ENCODE measurements at regions not wholly inside any gene's neighbourhood (a gene's known extent, or its start where the extent isn't known, plus 50 kb on each side); places are given as distances from the start of the nearest gene placed in this dataset.

DNA sequence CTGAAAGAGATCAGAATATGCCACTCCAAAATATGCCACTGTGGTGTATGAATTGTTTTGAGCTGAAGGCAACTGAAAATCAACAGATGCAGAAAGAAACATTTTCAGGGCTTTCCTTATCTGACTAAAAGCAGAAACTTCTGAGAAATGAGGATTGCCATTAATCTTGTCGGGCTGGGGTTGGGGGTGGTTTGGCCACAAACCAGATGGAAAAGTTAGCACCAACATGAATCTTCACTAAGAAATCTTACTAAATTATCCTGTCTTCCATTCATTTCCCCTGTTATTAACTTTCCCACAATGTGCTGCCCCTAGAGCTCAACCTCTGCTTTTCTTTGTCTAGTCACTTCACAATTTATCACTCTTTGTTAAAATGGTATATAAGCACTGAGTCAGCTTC is 229.9 kb upstream of the GADL1 start:
- TF ChIP-seq, protein P1, sequence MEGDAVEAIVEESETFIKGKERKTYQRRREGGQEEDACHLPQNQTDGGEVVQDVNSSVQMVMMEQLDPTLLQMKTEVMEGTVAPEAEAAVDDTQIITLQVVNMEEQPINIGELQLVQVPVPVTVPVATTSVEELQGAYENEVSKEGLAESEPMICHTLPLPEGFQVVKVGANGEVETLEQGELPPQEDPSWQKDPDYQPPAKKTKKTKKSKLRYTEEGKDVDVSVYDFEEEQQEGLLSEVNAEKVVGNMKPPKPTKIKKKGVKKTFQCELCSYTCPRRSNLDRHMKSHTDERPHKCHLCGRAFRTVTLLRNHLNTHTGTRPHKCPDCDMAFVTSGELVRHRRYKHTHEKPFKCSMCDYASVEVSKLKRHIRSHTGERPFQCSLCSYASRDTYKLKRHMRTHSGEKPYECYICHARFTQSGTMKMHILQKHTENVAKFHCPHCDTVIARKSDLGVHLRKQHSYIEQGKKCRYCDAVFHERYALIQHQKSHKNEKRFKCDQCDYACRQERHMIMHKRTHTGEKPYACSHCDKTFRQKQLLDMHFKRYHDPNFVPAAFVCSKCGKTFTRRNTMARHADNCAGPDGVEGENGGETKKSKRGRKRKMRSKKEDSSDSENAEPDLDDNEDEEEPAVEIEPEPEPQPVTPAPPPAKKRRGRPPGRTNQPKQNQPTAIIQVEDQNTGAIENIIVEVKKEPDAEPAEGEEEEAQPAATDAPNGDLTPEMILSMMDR (IDR thresholded peaks at IDR 0.05) = no peak
- no peak for TF ChIP-seq POLR2AphosphoS5 (IDR thresholded peaks at IDR 0.05; ENCODE audit: insufficient read depth in 1 of 2, low read depth in 1 of 2)

All from vagina (tissue), 2 donors.